GM19455 (cell line): ENCODE measurements at regions not wholly inside any gene's neighbourhood (a gene's known extent, or its start where the extent isn't known, plus 50 kb on each side); places are given as distances from the start of the nearest gene placed in this dataset.
"Not testable (repeated sequence)": the region's sequence is repeated elsewhere in the genome, so short reads cannot be mapped to it uniquely, and the experiment has no call there.

Experiments
- ATAC-seq: cut with Tn5 transposase; IDR thresholded peaks from one replicate; pipeline ENCODE4 v1.9.1; 2021; ENCODE audit not compliant: unreplicated experiment

GRCh38 chr10:106089855-106090254 is 1074.7 kb downstream of the SORCS1 start:
- no peak for ATAC-seq

DNA sequence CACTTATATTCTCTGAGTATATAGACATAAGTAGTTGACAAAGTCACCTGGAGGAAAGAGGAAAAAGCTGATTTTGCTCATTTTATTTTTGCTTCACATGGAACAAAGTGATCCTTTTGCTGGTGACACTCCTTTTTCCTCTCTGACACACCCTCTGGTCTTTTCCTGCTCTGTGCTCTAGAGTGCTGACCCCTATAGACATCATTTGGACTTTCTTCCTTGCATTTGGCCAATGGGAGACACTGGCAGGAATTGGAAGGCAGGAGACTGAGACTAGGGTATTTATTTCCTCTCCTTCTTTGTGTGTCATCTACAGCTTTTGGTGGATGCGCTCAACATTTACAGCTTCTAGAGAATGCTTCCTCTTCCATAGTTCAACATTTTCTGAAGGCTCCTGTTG is 1078.1 kb downstream of the SORCS1 start:
- ATAC-seq = no peak

GRCh38 chr10:106083572-106083971 is 1080.9 kb downstream of the SORCS1 start:
- ATAC-seq = no peak

- no peak for ATAC-seq
Measured at GRCh38 chr10:106082865-106083264, 1081.6 kb downstream of the SORCS1 start.

- no peak for ATAC-seq
Measured at GRCh38 chr10:106078895-106079576, 1085.5 kb downstream of the SORCS1 start.

DNA sequence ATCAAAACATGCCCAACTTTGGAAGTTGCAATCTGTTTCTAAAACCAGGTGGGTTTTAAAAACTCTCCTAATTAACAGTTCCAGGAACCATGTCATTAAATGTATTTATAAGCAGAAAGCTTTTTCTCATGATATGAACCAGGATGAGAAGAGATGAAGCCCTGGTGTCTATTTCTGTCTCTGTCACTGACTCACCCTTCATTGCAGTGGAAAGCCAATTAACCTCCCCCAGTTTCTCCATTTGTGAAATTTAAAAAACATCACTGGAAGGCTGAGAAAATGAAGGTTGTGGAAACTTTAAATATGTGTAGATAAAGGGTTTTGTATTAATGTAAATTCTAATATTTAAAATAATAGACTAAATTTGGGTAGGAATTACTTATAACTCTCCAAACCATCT is 1088.0 kb downstream of the SORCS1 start:
- no peak for ATAC-seq

DNA sequence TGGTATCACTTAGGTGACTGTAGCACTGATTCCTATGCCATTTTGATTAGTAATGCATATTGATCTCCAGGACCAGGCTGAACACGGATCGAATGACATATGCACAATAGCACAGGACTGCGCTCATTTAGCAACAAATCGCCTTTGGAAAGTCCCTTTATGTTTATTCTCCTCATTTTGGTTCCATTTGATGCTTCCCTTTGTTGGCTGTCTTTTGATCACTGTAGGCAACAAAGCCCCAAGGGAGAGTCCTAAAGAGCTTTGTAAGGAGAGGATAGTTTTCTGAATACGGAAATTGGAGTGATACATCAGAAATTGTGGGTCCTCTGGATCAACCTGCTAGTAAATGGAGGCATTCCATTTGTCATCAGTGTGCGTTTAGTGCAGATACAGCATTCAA is 1111.4 kb downstream of the SORCS1 start:
- no peak for ATAC-seq

- ATAC-seq = no peak
Measured at GRCh38 chr10:106044503-106044902, 1120.0 kb downstream of the SORCS1 start.

DNA sequence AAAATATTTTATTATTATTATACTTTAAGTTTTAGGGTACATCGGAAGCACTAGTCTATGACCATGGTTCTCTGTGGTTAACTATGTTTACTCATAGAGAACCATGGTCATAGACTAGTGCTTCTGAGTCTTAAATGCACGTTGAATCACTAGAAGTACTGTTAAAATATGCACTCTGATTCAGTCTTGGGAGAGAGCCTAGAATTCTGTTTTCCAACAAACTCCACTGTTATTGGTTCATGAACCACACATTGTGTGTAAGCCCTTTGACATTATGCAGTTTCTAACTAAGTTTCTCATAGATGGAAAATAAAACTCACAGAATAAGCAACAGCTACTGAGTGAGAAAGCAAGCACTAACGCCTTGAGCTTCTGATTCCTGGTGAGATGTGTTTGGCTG is 1120.6 kb downstream of the SORCS1 start:
- no peak for ATAC-seq

GRCh38 chr10:106038246-106038645 is 1126.3 kb downstream of the SORCS1 start:
- no peak for ATAC-seq

- ATAC-seq = no peak
Measured at GRCh38 chr10:106033065-106033464, 1131.4 kb downstream of the SORCS1 start.

DNA sequence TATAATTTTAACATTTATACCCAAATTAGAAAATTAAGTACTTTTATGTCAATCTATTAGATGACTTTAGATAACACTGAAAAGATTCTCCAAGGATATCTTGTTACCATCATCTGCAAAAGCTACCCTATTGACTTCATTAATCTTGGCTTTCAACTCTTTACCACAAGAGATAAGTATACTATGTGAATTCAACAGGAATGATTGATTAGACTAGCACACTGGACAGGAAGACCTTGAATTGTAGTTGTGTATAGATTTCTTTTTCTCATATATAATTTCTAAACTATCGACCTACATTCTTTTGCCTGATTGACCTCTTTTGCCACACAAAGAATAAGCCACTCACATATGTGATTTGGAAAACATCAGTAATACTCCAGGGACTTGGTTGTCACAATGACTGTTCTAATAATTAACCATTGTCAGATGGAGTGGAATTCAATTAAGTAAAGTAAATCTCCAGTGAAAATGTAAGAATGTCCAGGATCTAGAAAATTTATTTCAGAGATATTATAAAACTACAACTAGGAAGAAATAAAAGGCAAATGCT is 1132.0 kb downstream of the SORCS1 start:
- ATAC-seq = no peak

- ATAC-seq = no peak
Measured at GRCh38 chr10:106027240-106027639, 1137.3 kb downstream of the SORCS1 start.

GRCh38 chr10:106025208-106025811 is 1139.2 kb downstream of the SORCS1 start:
- no peak for ATAC-seq

DNA sequence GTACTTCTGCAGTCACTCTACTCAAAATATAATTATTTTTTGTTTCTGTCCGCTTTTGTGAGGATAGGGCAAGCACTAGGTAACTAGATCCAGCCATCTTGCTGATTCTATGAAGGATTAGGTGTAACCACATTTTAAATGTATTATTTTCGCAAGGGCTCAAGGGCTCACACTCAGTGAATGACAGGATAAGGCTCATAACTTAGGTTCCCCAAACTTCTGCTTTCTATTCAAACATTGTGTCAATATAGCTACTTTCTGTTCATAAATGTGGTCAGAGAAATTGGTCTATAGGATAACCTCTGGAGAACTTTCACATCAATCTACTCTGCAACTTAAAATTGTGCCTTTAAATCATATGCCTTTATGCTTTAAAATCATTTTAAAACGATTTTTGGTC is 1141.2 kb downstream of the SORCS1 start:
- ATAC-seq = no peak

DNA sequence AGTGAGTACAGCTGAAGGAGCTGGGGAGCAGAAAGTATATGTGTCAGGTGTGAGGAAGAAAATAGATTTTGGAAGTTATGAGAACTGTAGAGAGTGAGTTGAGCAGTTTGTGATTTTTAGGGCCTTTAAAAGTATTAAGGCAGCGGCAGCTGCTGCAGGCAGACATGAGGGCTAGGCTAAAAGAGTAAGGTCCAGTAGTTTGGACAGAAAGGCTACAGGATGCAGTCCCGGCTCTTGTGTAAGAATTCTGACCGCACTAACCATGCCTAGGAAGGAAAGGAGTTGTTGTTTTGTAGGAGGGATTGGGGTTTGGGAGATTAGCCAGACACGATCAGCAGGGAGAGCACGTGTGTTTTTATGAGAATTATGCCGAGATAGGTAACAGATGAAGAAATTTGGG is 1144.9 kb downstream of the SORCS1 start:
- not testable (repeated sequence) for ATAC-seq

DNA sequence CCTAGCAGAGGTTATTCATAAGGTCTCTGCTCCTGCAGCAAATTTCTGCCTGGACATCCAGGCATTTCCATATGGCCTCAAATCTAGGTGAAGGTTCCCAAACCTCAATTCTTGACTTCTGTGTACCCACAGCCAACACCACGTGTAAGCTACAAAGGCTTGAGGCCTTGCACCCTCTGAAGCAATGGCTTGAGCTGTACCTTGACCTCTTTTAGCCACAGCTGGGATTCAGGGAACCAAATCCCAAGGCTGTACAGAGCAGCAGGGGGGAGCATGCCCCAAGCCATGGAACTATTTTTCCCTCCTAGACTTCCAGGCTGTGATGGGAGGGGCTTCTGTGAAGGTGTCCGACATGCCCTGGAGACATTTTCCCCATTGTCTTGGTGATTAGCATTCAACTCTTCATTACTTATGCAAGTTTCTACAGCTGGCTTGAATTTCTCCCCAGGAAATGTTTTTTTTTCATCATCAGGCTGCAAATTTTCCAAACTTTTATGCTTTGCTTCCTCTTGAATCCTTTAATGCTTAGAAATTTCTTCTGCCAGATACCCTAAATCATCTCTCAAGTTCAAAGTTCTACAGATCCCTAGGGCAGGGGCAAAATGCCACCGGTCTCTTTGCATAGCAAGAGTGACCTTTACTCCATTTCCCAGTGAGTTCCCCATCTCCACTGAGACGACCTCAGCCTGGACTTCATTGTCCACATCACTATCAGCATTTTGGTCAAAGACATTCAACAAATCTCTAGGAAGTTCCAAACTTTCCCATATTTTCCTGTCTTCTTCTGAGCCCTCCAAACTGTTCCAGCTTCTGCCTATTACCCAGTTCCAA is 1148.9 kb downstream of the SORCS1 start:
- not testable (repeated sequence) for ATAC-seq

- no peak for ATAC-seq
Measured at GRCh38 chr10:106011250-106011649, 1153.3 kb downstream of the SORCS1 start.

- no peak for ATAC-seq
Measured at GRCh38 chr10:106000721-106001120, 1163.8 kb downstream of the SORCS1 start.

DNA sequence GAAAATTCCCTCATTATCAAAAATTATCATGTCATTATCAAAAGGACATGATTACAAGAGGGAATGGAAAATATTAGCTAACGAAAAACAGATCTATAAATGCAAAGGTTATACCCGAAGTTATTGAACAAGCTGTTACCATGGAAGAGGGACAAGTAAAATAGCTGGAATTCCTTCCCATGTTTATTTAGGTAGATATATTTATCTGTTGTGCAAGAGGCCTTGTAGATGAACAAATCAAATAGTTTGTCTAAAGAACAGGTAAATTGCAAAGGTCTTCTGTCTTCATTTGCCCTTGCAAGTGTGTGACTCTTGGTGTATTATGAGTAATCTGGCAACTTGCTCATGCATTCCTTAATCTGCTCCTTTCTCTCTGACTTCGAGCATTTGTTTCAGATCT is 1170.9 kb downstream of the SORCS1 start:
- ATAC-seq = no peak

DNA sequence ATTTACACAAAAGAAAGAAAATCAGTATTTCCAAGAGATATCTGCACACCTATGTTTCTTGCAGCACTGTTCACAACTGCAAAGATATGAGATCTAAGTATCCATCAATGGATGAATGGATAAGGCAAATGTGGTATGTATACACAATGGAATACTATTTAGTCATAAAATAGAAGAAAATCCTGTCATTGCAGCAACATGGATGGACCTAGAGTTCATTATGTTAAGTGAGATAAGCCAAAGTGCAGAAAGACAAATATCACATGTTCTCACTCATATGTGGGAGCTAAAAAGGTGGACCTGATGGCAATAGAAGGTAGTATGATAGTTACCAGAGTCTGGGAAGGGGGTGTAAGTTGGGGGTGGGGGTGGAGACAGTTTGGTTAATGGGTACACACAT is 1171.6 kb downstream of the SORCS1 start:
- no peak for ATAC-seq

DNA sequence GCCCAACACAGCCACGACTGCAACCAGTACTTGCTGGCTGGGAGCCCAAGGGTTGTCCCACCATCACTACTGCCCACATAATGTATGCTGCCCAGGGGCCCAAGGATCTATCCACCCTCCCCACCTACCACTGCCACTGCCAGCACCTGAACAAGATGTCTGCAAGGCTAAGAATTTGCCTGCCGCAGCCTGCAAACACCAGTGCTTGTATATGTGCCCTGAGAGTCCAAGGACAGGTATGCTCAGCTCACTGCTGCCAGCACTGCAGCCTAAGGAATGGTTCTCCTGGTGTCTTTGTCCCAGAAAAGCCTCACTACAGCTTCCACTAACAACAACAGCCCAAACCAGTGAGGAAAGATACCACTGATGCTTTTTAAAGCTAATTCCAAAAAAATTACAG is 1174.0 kb downstream of the SORCS1 start:
- no peak for ATAC-seq
